Astrocyte of the spinal cord (primary cell): ENCODE measurements at regions not wholly inside any gene's neighbourhood (a gene's known extent, or its start where the extent isn't known, plus 50 kb on each side); places are given as distances from the start of the nearest gene placed in this dataset.

ENCODE experiments used
- DNase-seq: peaks from one replicate; pipeline ENCODE4 v3.0.0; 2011; ENCODE audit warnings: low read depth, low spot score
- H3K4me3 ChIP-seq: 2 replicates; pipeline ENCODE4 v1.5.1; 2011; ENCODE audit warnings: low read depth, mild to moderate bottlenecking, low read length, moderate library complexity
- CTCF ChIP-seq: IDR thresholded peaks from 2 replicates; pipeline ENCODE4 v1.5.1; 2012; ENCODE audit warnings: low read depth, mild to moderate bottlenecking, low read length, inconsistent platforms
- in situ Hi-C: cut with HindIII; loops from 2 replicates; pipeline ENCODE4 v1.10.0; 2017; ENCODE audit warnings: low sequenced_read_pairs

GRCh38 chr2:18901242-18901641, 311.9 kb upstream of the NT5C1B start:
- no peak for TF ChIP-seq CTCF
- DNase-seq: no peak
- in situ Hi-C loops: no loop called here
- no peak overlapping the region for H3K4me3 ChIP-seq

- no peak overlapping the region for H3K4me3 ChIP-seq
- in situ Hi-C loops: no loop called here
- DNase-seq: no peak
- TF ChIP-seq CTCF: no peak
Measured at GRCh38 chr2:18900691-18901141, 311.3 kb upstream of the NT5C1B start.

GRCh38 chr2:18899725-18900124, 310.4 kb upstream of the NT5C1B start:
- no peak for TF ChIP-seq CTCF
- DNase-seq: no peak

GRCh38 chr2:18898271-18898670, 308.9 kb upstream of the NT5C1B start:
- no peak for DNase-seq
- TF ChIP-seq CTCF: no peak
- H3K4me3 ChIP-seq: no peak overlapping the region
- in situ Hi-C loops: no loop called here

More at GRCh38 chr2:18899725-18900124, 310.4 kb upstream of the NT5C1B start:
- no peak overlapping the region for H3K4me3 ChIP-seq
- in situ Hi-C loops: no loop called here

GRCh38 chr2:18896125-18896764, 306.9 kb upstream of the NT5C1B start:
- in situ Hi-C loops: no loop called here
- no peak overlapping the region for H3K4me3 ChIP-seq
- DNase-seq: no peak
- no peak for TF ChIP-seq CTCF

GRCh38 chr2:18891600-18892345, 302.4 kb upstream of the NT5C1B start:
- in situ Hi-C loops: no loop called here
- TF ChIP-seq CTCF: no peak
- DNase-seq: no peak
- no peak overlapping the region for H3K4me3 ChIP-seq
